ENCODE measurements at regions not wholly inside any gene's neighbourhood (a gene's known extent, or its start where the extent isn't known, plus 50 kb on each side); places are given as distances from the start of the nearest gene placed in this dataset.

- H3K27me3 Mint-ChIP-seq (ENCODE audit: low read depth), result peaks cover 4% of the 10 kb centered on the region
- no peaks in the 10 kb centered on the region for H3K9me3 Mint-ChIP-seq
- no peaks in the 10 kb centered on the region for H3K36me3 Mint-ChIP-seq (ENCODE audit: low read depth)
- no peak overlapping the region for H3K27ac Mint-ChIP-seq
- no peak for TF ChIP-seq CTCF (IDR thresholded peaks at IDR 0.05; ENCODE audit: unreplicated experiment in 3 of 3)
- H3K4me1 Mint-ChIP-seq, result no peaks in the 10 kb centered on the region
- no peak overlapping the region for H3K4me3 Mint-ChIP-seq
Measured at GRCh38 chr4:84269536-84270044, 229.5 kb downstream of the NKX6-1 start.

GRCh38 chr4:84264652-84265051 is 234.4 kb downstream of the NKX6-1 start:
- no peak for TF ChIP-seq CTCF (IDR thresholded peaks at IDR 0.05; ENCODE audit: unreplicated experiment in 3 of 3)
- Mint-ChIP-seq H3K27ac (no peak overlapping the region), H3K4me3 (no peak overlapping the region), H3K27me3 (ENCODE audit: low read depth) (peaks cover 4% of the 10 kb centered on the region), H3K4me1 (no peaks in the 10 kb centered on the region), H3K36me3 (ENCODE audit: low read depth) (peaks cover 5% of the 10 kb centered on the region), H3K9me3 (peaks cover 21% of the 10 kb centered on the region)

GRCh38 chr4:84263415-84263814 is 235.7 kb downstream of the NKX6-1 start:
- H3K4me1 Mint-ChIP-seq, result no peaks in the 10 kb centered on the region
- peaks cover 31% of the 10 kb centered on the region for H3K9me3 Mint-ChIP-seq
- H3K36me3 Mint-ChIP-seq (ENCODE audit: low read depth), result peaks cover 10% of the 10 kb centered on the region
- peaks cover 4% of the 10 kb centered on the region for H3K27me3 Mint-ChIP-seq (ENCODE audit: low read depth)
- H3K4me3 Mint-ChIP-seq, result no peak overlapping the region
- TF ChIP-seq CTCF (IDR thresholded peaks at IDR 0.05; ENCODE audit: unreplicated experiment in 3 of 3), result no peak
- H3K27ac Mint-ChIP-seq, result no peak overlapping the region

GRCh38 chr4:84260495-84260894 is 238.6 kb downstream of the NKX6-1 start:
- Mint-ChIP-seq H3K4me3 (no peak overlapping the region), H3K36me3 (ENCODE audit: low read depth) (peaks cover 10% of the 10 kb centered on the region), H3K27ac (no peak overlapping the region), H3K4me1 (no peaks in the 10 kb centered on the region), H3K27me3 (ENCODE audit: low read depth) (no peaks in the 10 kb centered on the region), H3K9me3 (peaks cover 31% of the 10 kb centered on the region)
- TF ChIP-seq CTCF (IDR thresholded peaks at IDR 0.05; ENCODE audit: unreplicated experiment in 3 of 3), result no peak

- H3K27me3 Mint-ChIP-seq (ENCODE audit: low read depth), result no peaks in the 10 kb centered on the region
- H3K4me3 Mint-ChIP-seq, result no peak overlapping the region
- peaks cover 31% of the 10 kb centered on the region for H3K9me3 Mint-ChIP-seq
- no peaks in the 10 kb centered on the region for H3K4me1 Mint-ChIP-seq
- peaks cover 10% of the 10 kb centered on the region for H3K36me3 Mint-ChIP-seq (ENCODE audit: low read depth)
- H3K27ac Mint-ChIP-seq, result no peak overlapping the region
- TF ChIP-seq CTCF (IDR thresholded peaks at IDR 0.05; ENCODE audit: unreplicated experiment in 3 of 3), result peak in 2 of 3 experiments; percentile 16 to 40
Measured at GRCh38 chr4:84258905-84259830, 239.9 kb downstream of the NKX6-1 start.
